ENCODE measurements at regions not wholly inside any gene's neighbourhood (a gene's known extent, or its start where the extent isn't known, plus 50 kb on each side); places are given as distances from the start of the nearest gene placed in this dataset.

- TF ChIP-seq CTCF (IDR thresholded peaks at IDR 0.05) (no peak), POLR2A (IDR thresholded peaks at IDR 0.05) (no peak)
These were observed 61.6 kb upstream of the TMEM33 start for GRCh38 chr4:41873380-41874295.

Measured in esophagus squamous epithelium (tissue), 4 donors.